ENCODE measurements at regions not wholly inside any gene's neighbourhood (a gene's known extent, or its start where the extent isn't known, plus 50 kb on each side); places are given as distances from the start of the nearest gene placed in this dataset.
"Not testable (repeated sequence)": the region's sequence is repeated elsewhere in the genome, so short reads cannot be mapped to it uniquely, and the experiment has no call there.

DNA sequence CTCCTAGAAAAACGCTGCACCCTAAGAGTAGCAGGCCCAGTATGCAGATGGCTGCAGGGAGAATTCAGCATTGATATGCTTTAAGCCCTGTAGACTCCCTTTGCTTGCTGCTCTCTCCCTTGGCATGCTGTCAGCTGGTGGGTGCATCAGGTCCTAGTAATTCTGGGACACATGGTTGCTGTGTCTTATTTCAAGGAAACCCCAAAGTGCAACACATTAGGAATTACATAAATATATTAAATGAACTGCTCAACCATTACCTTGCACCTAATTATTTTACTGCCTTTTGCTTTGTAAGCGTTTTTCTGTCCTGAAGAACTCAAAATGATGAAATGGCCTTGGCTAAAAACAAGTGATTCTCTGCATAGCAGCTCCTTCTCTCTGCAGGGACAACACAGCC is 516.3 kb downstream of the ZIC3 start:
- ATAC-seq (no peak), DNase-seq (ENCODE audit: low read depth, low spot score) (no peak)
- intact Hi-C loops (cut with micrococcal nuclease), result no loop called here
- Histone ChIP-seq H3K79me2 (ENCODE audit: insufficient read depth, low read length) (no peaks in the 10 kb centered on the region), H3K4me1 (ENCODE audit: control insufficient read depth in 1 of 2, insufficient read depth in 2 of 2, low read length in 2 of 2) (no peaks in the 10 kb centered on the region), H2AFZ (ENCODE audit: low read depth, low read length, poor library complexity, severe bottlenecking) (no peak overlapping the region), H3K4me3 (replicated peaks in 1 of 2; ENCODE audit: low read depth in 1 of 2, low read length in 2 of 2) (no peak overlapping the region), H3K9me2 (ENCODE audit: insufficient read depth) (no peaks in the 10 kb centered on the region), H3K27ac (ENCODE audit: low read depth, low read length) (no peak overlapping the region), H3K9ac (ENCODE audit: low read length) (no peak overlapping the region), H3K36me3 (ENCODE audit: control insufficient read depth in 1 of 2, insufficient read depth in 2 of 2, low read length in 2 of 2) (no peaks in the 10 kb centered on the region), H3K4me2 (ENCODE audit: low read length) (no peak overlapping the region), H3K9me3 (ENCODE audit: control insufficient read depth in 1 of 2, insufficient read depth in 1 of 2, low read depth in 1 of 2, low read length in 2 of 2) (no peaks in the 10 kb centered on the region), H3K27me3 (ENCODE audit: insufficient read depth, low read length) (no peaks in the 10 kb centered on the region), H4K20me1 (ENCODE audit: insufficient read depth) (no peaks in the 10 kb centered on the region)
- ChIA-PET POLR2A (no interaction called here), CTCF (no interaction called here), RAD21 (ENCODE audit: low non-redundant PET in 1 of 2, low total read pairs in 2 of 2, uncharacterized antibody in 2 of 2, unreplicated experiment in 2 of 2) (no interaction called here)
- TF ChIP-seq EGR1 (IDR thresholded peaks at IDR 0.05; ENCODE audit: low read depth) (no peak), SIN3A (IDR thresholded peaks at IDR 0.05; ENCODE audit: low read depth) (no peak), ZNF274 (IDR thresholded peaks at IDR 0.05; ENCODE audit: low read depth, low read length) (no peak)
- BruUV-seq (replicated peaks), result no TSS peak

DNA sequence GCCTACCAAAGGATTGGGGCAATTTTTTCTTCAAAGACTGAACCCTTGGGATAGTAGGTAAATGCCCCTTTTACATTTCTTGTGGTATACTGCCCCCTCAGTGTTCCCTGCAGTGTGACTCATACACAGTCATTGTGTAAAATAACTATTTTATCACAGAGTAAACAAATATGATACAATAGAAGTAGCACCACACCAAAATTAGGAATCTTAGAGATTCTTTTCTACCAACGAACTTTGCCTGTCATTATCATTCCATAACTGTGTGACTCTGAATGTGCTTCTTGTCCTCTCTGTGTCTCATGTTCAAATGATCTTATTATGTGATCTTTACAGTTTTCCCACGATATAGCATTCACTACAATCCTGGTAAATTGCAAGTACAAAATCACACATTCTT is 517.0 kb downstream of the ZIC3 start:
- Histone ChIP-seq H3K27me3 (ENCODE audit: insufficient read depth, low read length) (no peaks in the 10 kb centered on the region), H3K9ac (ENCODE audit: low read length) (no peak overlapping the region), H3K9me2 (ENCODE audit: insufficient read depth) (no peaks in the 10 kb centered on the region), H3K4me2 (ENCODE audit: low read length) (no peak overlapping the region), H3K27ac (ENCODE audit: low read depth, low read length) (no peak overlapping the region), H3K4me1 (ENCODE audit: control insufficient read depth in 1 of 2, insufficient read depth in 2 of 2, low read length in 2 of 2) (no peaks in the 10 kb centered on the region), H3K79me2 (ENCODE audit: insufficient read depth, low read length) (no peaks in the 10 kb centered on the region), H3K9me3 (ENCODE audit: control insufficient read depth in 1 of 2, insufficient read depth in 1 of 2, low read depth in 1 of 2, low read length in 2 of 2) (no peaks in the 10 kb centered on the region), H4K20me1 (ENCODE audit: insufficient read depth) (no peaks in the 10 kb centered on the region), H3K36me3 (ENCODE audit: control insufficient read depth in 1 of 2, insufficient read depth in 2 of 2, low read length in 2 of 2) (no peaks in the 10 kb centered on the region), H2AFZ (ENCODE audit: low read depth, low read length, poor library complexity, severe bottlenecking) (no peak overlapping the region), H3K4me3 (replicated peaks in 1 of 2; ENCODE audit: low read depth in 1 of 2, low read length in 2 of 2) (no peak overlapping the region)
- ChIA-PET RAD21 (ENCODE audit: low non-redundant PET in 1 of 2, low total read pairs in 2 of 2, uncharacterized antibody in 2 of 2, unreplicated experiment in 2 of 2) (no interaction called here), CTCF (no interaction called here), POLR2A (no interaction called here)
- ATAC-seq, result no peak
- TF ChIP-seq CBX3 (IDR thresholded peaks at IDR 0.05; ENCODE audit: low read depth) (no peak), CEBPB (IDR thresholded peaks at IDR 0.05; ENCODE audit: low read depth) (no peak), FOSL1 (IDR thresholded peaks at IDR 0.05; ENCODE audit: low read depth) (no peak), POLR2AphosphoS5 (IDR thresholded peaks at IDR 0.05; ENCODE audit: low read depth, low read length) (no peak)
- intact Hi-C loops (cut with micrococcal nuclease), result no loop called here
- BruUV-seq (replicated peaks), result no TSS peak
- no peak for DNase-seq (ENCODE audit: low read depth, low spot score)

- H3K9ac ChIP-seq (ENCODE audit: low read length); POLR2A ChIA-PET; H3K4me1 ChIP-seq (ENCODE audit: control insufficient read depth in 1 of 2, insufficient read depth in 2 of 2, low read length in 2 of 2); intact Hi-C loops (cut with micrococcal nuclease); H3K27me3 ChIP-seq (ENCODE audit: insufficient read depth, low read length); H3K79me2 ChIP-seq (ENCODE audit: insufficient read depth, low read length); BruUV-seq (replicated peaks); CTCF ChIA-PET; H3K9me2 ChIP-seq (ENCODE audit: insufficient read depth); H3K36me3 ChIP-seq (ENCODE audit: control insufficient read depth in 1 of 2, insufficient read depth in 2 of 2, low read length in 2 of 2); H4K20me1 ChIP-seq (ENCODE audit: insufficient read depth); H2AFZ ChIP-seq (ENCODE audit: low read depth, low read length, poor library complexity, severe bottlenecking); RAD21 ChIA-PET (ENCODE audit: low non-redundant PET in 1 of 2, low total read pairs in 2 of 2, uncharacterized antibody in 2 of 2, unreplicated experiment in 2 of 2); H3K27ac ChIP-seq (ENCODE audit: low read depth, low read length); ATAC-seq; DNase-seq (ENCODE audit: low read depth, low spot score); H3K9me3 ChIP-seq (ENCODE audit: control insufficient read depth in 1 of 2, insufficient read depth in 1 of 2, low read depth in 1 of 2, low read length in 2 of 2); H3K4me2 ChIP-seq (ENCODE audit: low read length); H3K4me3 ChIP-seq (replicated peaks in 1 of 2; ENCODE audit: low read depth in 1 of 2, low read length in 2 of 2): not testable (repeated sequence)
Observed at GRCh38 chrX:138110910-138111309, 545.0 kb downstream of the ZIC3 start.
